WERI-Rb-1 (cell line): ENCODE measurements at regions not wholly inside any gene's neighbourhood (a gene's known extent, or its start where the extent isn't known, plus 50 kb on each side); places are given as distances from the start of the nearest gene placed in this dataset.

Source experiments
- DNase-seq: peaks from one replicate; pipeline ENCODE4 v3.0.0-alpha.2; 2020
- H3K27ac ChIP-seq: fragments of 250-450 bp; sonication (Bioruptor Pico); 2 replicates; pipeline ENCODE4 v1.5.1; 2020; ENCODE audit warnings: mild to moderate bottlenecking, moderate library complexity
- H3K27me3 ChIP-seq: fragments of 250-450 bp; sonication (Bioruptor Pico); 2 replicates; pipeline ENCODE4 v1.5.1; 2021; ENCODE audit warnings: mild to moderate bottlenecking, low read depth, moderate library complexity; ENCODE audit not compliant: insufficient read depth, severe bottlenecking
- H3K36me3 ChIP-seq: fragments of 250-450 bp; sonication (Bioruptor Pico); 2 replicates; pipeline ENCODE4 v1.5.1; 2020; ENCODE audit warnings: mild to moderate bottlenecking, moderate library complexity
- H3K4me3 ChIP-seq: 2 replicates; pipeline ENCODE4 v1.5.1; 2011; ENCODE audit warnings: low read depth, mild to moderate bottlenecking, control low read depth, low read length
- H3K9me3 ChIP-seq: fragments of 250-450 bp; sonication (Bioruptor Pico); 2 replicates; pipeline ENCODE4 v1.5.1; 2021; ENCODE audit warnings: mild to moderate bottlenecking, moderate library complexity; ENCODE audit not compliant: severe bottlenecking
- CTCF ChIP-seq: IDR thresholded peaks from 2 replicates; pipeline ENCODE4 v1.5.1; 2011; ENCODE audit warnings: low read depth, mild to moderate bottlenecking, control low read depth, inconsistent platforms, low read length

GRCh38 chr13:61135583-61135982 is 280.1 kb downstream of the PCDH20 start:
- Histone ChIP-seq H3K27ac (no peak overlapping the region), H3K9me3 (no peaks in the 10 kb centered on the region), H3K27me3 (no peaks in the 10 kb centered on the region), H3K4me3 (no peak overlapping the region), H3K36me3 (no peaks in the 10 kb centered on the region)
- DNase-seq: no peak
- no peak for TF ChIP-seq CTCF

- no peak for DNase-seq
- no peak overlapping the region for H3K4me3 ChIP-seq
- no peak overlapping the region for H3K27ac ChIP-seq
- no peaks in the 10 kb centered on the region for H3K9me3 ChIP-seq
- TF ChIP-seq CTCF: no peak
- no peaks in the 10 kb centered on the region for H3K27me3 ChIP-seq
- H3K36me3 ChIP-seq: no peaks in the 10 kb centered on the region
Observed at GRCh38 chr13:61128850-61129645, 286.6 kb downstream of the PCDH20 start.

GRCh38 chr13:61123538-61124289 is 291.9 kb downstream of the PCDH20 start:
- Histone ChIP-seq H3K27ac (no peak overlapping the region), H3K36me3 (no peaks in the 10 kb centered on the region), H3K27me3 (no peaks in the 10 kb centered on the region), H3K4me3 (no peak overlapping the region), H3K9me3 (no peaks in the 10 kb centered on the region)
- DNase-seq: peak; percentile 21
- TF ChIP-seq CTCF: no peak

- no peak for DNase-seq
- TF ChIP-seq CTCF: no peak
- Histone ChIP-seq H3K27ac (no peak overlapping the region), H3K36me3 (no peaks in the 10 kb centered on the region), H3K27me3 (no peaks in the 10 kb centered on the region), H3K9me3 (no peaks in the 10 kb centered on the region), H3K4me3 (no peak overlapping the region)
Observed at GRCh38 chr13:61113140-61113658, 302.4 kb downstream of the PCDH20 start.

- Histone ChIP-seq H3K9me3 (no peaks in the 10 kb centered on the region), H3K4me3 (no peak overlapping the region), H3K27ac (no peak overlapping the region), H3K36me3 (no peaks in the 10 kb centered on the region), H3K27me3 (no peaks in the 10 kb centered on the region)
- no peak for TF ChIP-seq CTCF
- DNase-seq: no peak
Observed at GRCh38 chr13:61111529-61111928, 304.1 kb downstream of the PCDH20 start.
